ENCODE measurements at regions not wholly inside any gene's neighbourhood (a gene's known extent, or its start where the extent isn't known, plus 50 kb on each side); places are given as distances from the start of the nearest gene placed in this dataset.

DNA sequence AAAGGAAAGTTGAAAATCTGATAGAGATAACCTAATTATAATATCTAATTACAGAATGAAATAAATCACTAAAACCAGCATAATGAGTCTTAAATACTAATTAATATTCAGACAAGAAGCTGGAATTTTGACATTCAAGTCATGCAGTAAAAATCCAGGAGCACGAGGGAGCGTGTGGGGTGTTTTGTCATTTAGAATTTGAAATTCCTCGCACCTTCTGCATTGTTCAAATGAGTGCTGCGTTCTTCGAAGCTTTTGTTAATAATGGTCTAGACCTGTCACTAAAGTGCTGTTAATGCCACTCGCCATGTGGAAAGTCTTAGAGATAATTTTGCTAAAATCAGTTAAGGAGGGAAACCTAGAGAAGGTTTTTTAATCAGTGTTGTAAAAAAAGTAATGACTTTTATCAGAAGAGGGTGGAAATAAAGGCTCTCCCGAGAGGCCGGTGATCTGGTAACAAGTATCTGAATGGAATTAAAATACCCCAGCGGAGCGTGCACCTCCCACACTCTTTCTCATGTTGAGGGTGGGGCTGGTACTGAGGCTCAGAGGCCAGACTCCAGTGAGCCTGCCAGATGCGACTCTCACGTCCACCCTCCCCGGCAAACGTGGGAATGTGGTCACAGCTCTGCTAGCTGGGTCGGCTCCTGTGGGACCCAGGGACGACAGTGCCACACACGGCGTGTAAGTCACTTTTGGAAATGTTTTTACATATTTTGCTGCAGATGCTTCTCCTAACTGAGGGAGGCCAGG lies 69.4 kb upstream of the MYT1L start:
- Histone ChIP-seq H2AFZ (ENCODE audit: low read length) (no peak overlapping the region), H3K56ac (replicated peaks; ENCODE audit: insufficient read length, low read depth, low read length) (no peak overlapping the region), H2BK120ac (replicated peaks; ENCODE audit: low read depth, low read length) (no peak overlapping the region), H3K79me2 (ENCODE audit: control insufficient read depth in 1 of 2, insufficient read depth in 2 of 2, low read length in 2 of 2) (no peaks in the 10 kb centered on the region), H4K5ac (ENCODE audit: insufficient read length, low read depth, low read length) (no peak overlapping the region), H2BK15ac (ENCODE audit: low read length) (0 out of 2 replicates have a peak overlapping the region, but pooled peaks have one; percentile 16), H3K27me3 (replicated peaks in 1 of 4; ENCODE audit: control insufficient read depth in 3 of 4, extremely low read depth in 1 of 4, insufficient read depth in 3 of 4, low read length in 3 of 4) (no peaks in the 10 kb centered on the region), H3K27ac (ENCODE audit: low read depth, low read length) (no peak overlapping the region), H3K4me2 (ENCODE audit: insufficient read depth in 1 of 2, low read depth in 2 of 2, low read length in 2 of 2) (no peak overlapping the region), H3K4me1 (replicated peaks in 1 of 4; ENCODE audit: control insufficient read depth in 3 of 4, insufficient read depth in 4 of 4, low read length in 3 of 4) (no peaks in the 10 kb centered on the region; a peak in 1 of 7 replicates), H2AK5ac (ENCODE audit: low read depth, low read length) (no peak overlapping the region), H3K9me3 (ENCODE audit: insufficient read depth in 2 of 2, low read depth in 1 of 2, low read length in 1 of 2) (no peaks in the 10 kb centered on the region), H2BK5ac (ENCODE audit: low read depth, low read length) (no peak overlapping the region), H3K79me1 (ENCODE audit: low read depth, low read length) (no peaks in the 10 kb centered on the region), H3K9ac (replicated peaks in 1 of 4; ENCODE audit: extremely low read depth in 1 of 4, low read depth in 3 of 4, low read length in 3 of 4) (no peak overlapping the region), H2BK12ac (ENCODE audit: low read depth, low read length) (peak overlapping the region; percentile 50; the same call in 1 of the 2 replicates), H3K4ac (replicated peaks; ENCODE audit: insufficient read length, low read depth, low read length) (no peak overlapping the region), H3K14ac (ENCODE audit: insufficient read length) (no peak overlapping the region), H3K23ac (ENCODE audit: insufficient read length) (no peak overlapping the region), H4K20me1 (replicated peaks in 1 of 2; ENCODE audit: control insufficient read depth in 1 of 2, insufficient read depth in 2 of 2, low read length in 2 of 2) (no peaks in the 10 kb centered on the region), H2BK20ac (ENCODE audit: low read length) (no peak overlapping the region), H3K36me3 (ENCODE audit: control insufficient read depth in 2 of 4, insufficient read depth in 4 of 4, low read length in 3 of 4) (no peaks in the 10 kb centered on the region), H3K23me2 (ENCODE audit: low read depth, low read length) (no peaks in the 10 kb centered on the region), H3K4me3 (ENCODE audit: extremely low read depth in 1 of 4, insufficient read depth in 2 of 4, low read depth in 3 of 4, low read length in 4 of 4) (no peak overlapping the region), H4K91ac (replicated peaks; ENCODE audit: insufficient read length, low read length) (no peak overlapping the region), H3K18ac (ENCODE audit: extremely low read depth, low read length) (no peak overlapping the region), H4K8ac (ENCODE audit: extremely low read depth, insufficient read depth, low read length) (no peak overlapping the region)
- WGBS, 2 experiments (ENCODE audit: extremely low coverage in 1 of 2, insufficient coverage in 1 of 2, insufficient read length in 1 of 2, insufficient replicate concordance in 2 of 2, low coverage in 1 of 2, low lambda C conversion rate in 2 of 2, missing lambda C conversion rate in 1 of 2): 91% methylated on average over 18 of the region's 18 CpGs; no CpG with 5 or more reads in 1 of the 2 experiments
- CTCF ChIA-PET (ENCODE audit: partially characterized antibody): interaction anchor here (0.9 kb wide), 1 partner anchor 30 kb away, joined by 3 read pairs; no protein-coding TSS in a partner anchor
- POLR2A ChIA-PET (ENCODE audit: partially characterized antibody): no interaction called here
- DNase-seq (ENCODE audit: low read depth in 1 of 2, low spot score in 2 of 2): no peak
- FAIRE-seq: no peak
- no peak for TF ChIP-seq BRCA1 (IDR thresholded peaks at IDR 0.05; ENCODE audit: low read depth, low read length)
- TF ChIP-seq CBX8 (IDR thresholded peaks at IDR 0.05; ENCODE audit: borderline replicate concordance, low read depth, low read length): no peak
- TF ChIP-seq JUND (IDR thresholded peaks at IDR 0.05; ENCODE audit: low read length): no peak
- TF ChIP-seq CBX5 (IDR thresholded peaks at IDR 0.05; ENCODE audit: low read depth, low read length): no peak
- no peak for TF ChIP-seq TEAD4 (IDR thresholded peaks at IDR 0.05; ENCODE audit: low read depth, low read length)
- no peak for TF ChIP-seq CREB1 (IDR thresholded peaks at IDR 0.05)
- TF ChIP-seq EGR1 (IDR thresholded peaks at IDR 0.05; ENCODE audit: borderline replicate concordance, low read depth, low read length): no peak
- no peak for TF ChIP-seq CHD1 (IDR thresholded peaks at IDR 0.05; ENCODE audit: low read depth, low read length)
- TF ChIP-seq TBP (IDR thresholded peaks at IDR 0.05; ENCODE audit: low read depth, low read length): no peak
- TF ChIP-seq BCL11A (IDR thresholded peaks at IDR 0.05; ENCODE audit: low read depth in 2 of 2, low read length in 2 of 2): no peak
- TF ChIP-seq, protein P1, sequence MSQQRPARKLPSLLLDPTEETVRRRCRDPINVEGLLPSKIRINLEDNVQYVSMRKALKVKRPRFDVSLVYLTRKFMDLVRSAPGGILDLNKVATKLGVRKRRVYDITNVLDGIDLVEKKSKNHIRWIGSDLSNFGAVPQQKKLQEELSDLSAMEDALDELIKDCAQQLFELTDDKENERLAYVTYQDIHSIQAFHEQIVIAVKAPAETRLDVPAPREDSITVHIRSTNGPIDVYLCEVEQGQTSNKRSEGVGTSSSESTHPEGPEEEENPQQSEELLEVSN (IDR thresholded peaks at IDR 0.05): no peak
- no peak for TF ChIP-seq NANOG (IDR thresholded peaks at IDR 0.05; ENCODE audit: insufficient read depth, low read depth, low read length, poor library complexity, severe bottlenecking)
- TF ChIP-seq RFX5 (IDR thresholded peaks at IDR 0.05; ENCODE audit: borderline replicate concordance, low read depth, low read length): no peak
- TF ChIP-seq SRF (IDR thresholded peaks at IDR 0.05; ENCODE audit: low read depth, low read length): no peak

Measured in H1 (cell line).